VCaP (cell line): ENCODE measurements at regions not wholly inside any gene's neighbourhood (a gene's known extent, or its start where the extent isn't known, plus 50 kb on each side); places are given as distances from the start of the nearest gene placed in this dataset.

ENCODE experiments used
- H3K27ac ChIP-seq: fragments of 450-650 bp; 2 replicates; pipeline ENCODE4 v1.5.1; 2017
- CTCF ChIP-seq: fragments of 450-650 bp; conservative IDR thresholded peaks from 2 replicates; pipeline ENCODE4 v1.5.1; 2017; ENCODE audit warnings: mild to moderate bottlenecking, moderate library complexity

GRCh38 chr5:159435855-159436254 is 105.6 kb upstream of the IL12B start:
- H3K27ac ChIP-seq: no peak overlapping the region
- TF ChIP-seq CTCF: no peak

GRCh38 chr5:159438092-159438491 is 107.8 kb upstream of the IL12B start:
- TF ChIP-seq CTCF: no peak
- H3K27ac ChIP-seq: no peak overlapping the region

- H3K27ac ChIP-seq: no peak overlapping the region
- TF ChIP-seq CTCF: no peak
Measured at GRCh38 chr5:159439002-159439401, 108.7 kb upstream of the IL12B start.

- TF ChIP-seq CTCF: no peak
- H3K27ac ChIP-seq: no peak overlapping the region
Measured at GRCh38 chr5:159440235-159440634, 109.9 kb upstream of the IL12B start.

- no peak for TF ChIP-seq CTCF
- H3K27ac ChIP-seq: no peak overlapping the region
Measured at GRCh38 chr5:159440968-159441367, 110.7 kb upstream of the IL12B start.

- no peak overlapping the region for H3K27ac ChIP-seq
- peak; percentile 40; the same call in 1 of the 2 replicates for TF ChIP-seq CTCF
Measured at GRCh38 chr5:159441441-159441840, 111.2 kb upstream of the IL12B start.

- TF ChIP-seq CTCF: no peak
- no peak overlapping the region for H3K27ac ChIP-seq
Measured at GRCh38 chr5:159442206-159442850, 112.0 kb upstream of the IL12B start.
